Neutrophil (primary cell): ENCODE measurements at regions not wholly inside any gene's neighbourhood (a gene's known extent, or its start where the extent isn't known, plus 50 kb on each side); places are given as distances from the start of the nearest gene placed in this dataset.

ENCODE experiments used
- H3K27ac ChIP-seq: fragments of 200-600 bp; sonication (generic); 2 replicates; pipeline ENCODE4 v1.5.1; 2016; ENCODE audit warnings: mild to moderate bottlenecking, moderate library complexity
- H3K27me3 ChIP-seq: fragments of 200-600 bp; sonication (generic); 2 replicates; pipeline ENCODE4 v1.6.0; 2016; ENCODE audit warnings: mild to moderate bottlenecking
- H3K36me3 ChIP-seq: fragments of 200-600 bp; sonication (generic); 2 replicates; pipeline ENCODE4 v1.5.1; 2017
- H3K4me1 ChIP-seq, 2 experiments: fragments of 200-600 bp in 1 of 2; sonication (generic) in 1 of 2; 1 replicate in 1 of 2; 2 replicates in 1 of 2; pipeline versions ENCODE4 v1.5.1 to v1.6.1; 2013 to 2016; ENCODE audit warnings: low read depth in 1 of 2, low read length in 1 of 2, mild to moderate bottlenecking in 1 of 2, moderate library complexity in 1 of 2; ENCODE audit not compliant: control insufficient read depth in 1 of 2, insufficient read depth in 1 of 2
- H3K4me3 ChIP-seq, 2 experiments: fragments of 200-600 bp in 1 of 2; sonication (generic) in 1 of 2; 1 replicate in 1 of 2; 2 replicates in 1 of 2; pipeline ENCODE4 v1.5.1; 2013 to 2016; ENCODE audit warnings: low read depth in 1 of 2, low read length in 1 of 2, mild to moderate bottlenecking in 1 of 2, moderate library complexity in 1 of 2
- H3K9me3 ChIP-seq: fragments of 200-600 bp; sonication (generic); 2 replicates; pipeline ENCODE4 v1.5.1; 2016
- TF ChIP-seq, protein P1 (sequence below): fragments of 200-600 bp; sonication (generic); IDR thresholded peaks from 2 replicates; pipeline ENCODE4 v1.5.1; 2016; ENCODE audit warnings: antibody characterized with exemption

DNA sequence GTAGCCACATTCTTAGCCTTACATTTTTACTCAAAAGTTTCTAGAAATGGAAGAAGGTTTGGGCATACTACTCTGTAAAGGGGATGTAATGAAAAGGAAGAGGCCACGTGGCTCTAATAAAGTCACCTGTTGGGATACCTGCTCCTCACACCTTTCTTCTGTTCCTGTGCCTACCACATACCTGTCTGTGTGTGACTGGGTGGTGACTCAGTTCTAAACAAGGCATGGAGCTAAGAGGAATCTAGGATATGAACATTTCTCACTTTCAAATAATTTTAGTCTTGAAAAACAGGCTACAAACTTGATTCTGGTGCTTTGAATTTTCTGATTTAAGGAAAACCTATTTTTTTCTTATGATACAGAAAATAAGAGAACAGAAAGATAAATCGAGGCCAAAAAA is 363.6 kb downstream of the RFPL4B start:
- H3K9me3 ChIP-seq = no peaks in the 10 kb centered on the region
- no peak overlapping the region for H3K27ac ChIP-seq
- TF ChIP-seq, protein P1, sequence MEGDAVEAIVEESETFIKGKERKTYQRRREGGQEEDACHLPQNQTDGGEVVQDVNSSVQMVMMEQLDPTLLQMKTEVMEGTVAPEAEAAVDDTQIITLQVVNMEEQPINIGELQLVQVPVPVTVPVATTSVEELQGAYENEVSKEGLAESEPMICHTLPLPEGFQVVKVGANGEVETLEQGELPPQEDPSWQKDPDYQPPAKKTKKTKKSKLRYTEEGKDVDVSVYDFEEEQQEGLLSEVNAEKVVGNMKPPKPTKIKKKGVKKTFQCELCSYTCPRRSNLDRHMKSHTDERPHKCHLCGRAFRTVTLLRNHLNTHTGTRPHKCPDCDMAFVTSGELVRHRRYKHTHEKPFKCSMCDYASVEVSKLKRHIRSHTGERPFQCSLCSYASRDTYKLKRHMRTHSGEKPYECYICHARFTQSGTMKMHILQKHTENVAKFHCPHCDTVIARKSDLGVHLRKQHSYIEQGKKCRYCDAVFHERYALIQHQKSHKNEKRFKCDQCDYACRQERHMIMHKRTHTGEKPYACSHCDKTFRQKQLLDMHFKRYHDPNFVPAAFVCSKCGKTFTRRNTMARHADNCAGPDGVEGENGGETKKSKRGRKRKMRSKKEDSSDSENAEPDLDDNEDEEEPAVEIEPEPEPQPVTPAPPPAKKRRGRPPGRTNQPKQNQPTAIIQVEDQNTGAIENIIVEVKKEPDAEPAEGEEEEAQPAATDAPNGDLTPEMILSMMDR = no peak
- H3K27me3 ChIP-seq = no peaks in the 10 kb centered on the region
- H3K4me3 ChIP-seq = no peak overlapping the region
- no peaks in the 10 kb centered on the region for H3K4me1 ChIP-seq
- H3K36me3 ChIP-seq = no peaks in the 10 kb centered on the region

DNA sequence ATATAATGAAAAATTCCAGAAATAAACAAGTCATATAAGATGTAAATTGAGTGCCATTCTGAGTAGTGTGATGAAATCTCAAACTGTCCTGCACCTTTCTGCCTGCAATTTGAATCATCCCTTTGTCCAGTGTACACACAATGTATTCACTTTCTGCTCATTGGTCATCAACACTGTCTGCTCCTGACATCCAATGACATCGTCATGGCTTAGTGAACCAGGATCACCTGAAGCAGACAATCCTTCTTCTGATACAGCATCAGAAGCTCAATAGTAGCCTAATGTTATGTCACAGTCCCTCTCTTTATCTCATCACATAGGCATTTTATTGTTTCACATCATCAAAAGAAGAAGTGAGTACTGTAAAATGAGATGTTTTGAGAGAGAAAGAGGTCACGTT is 366.3 kb downstream of the RFPL4B start:
- Histone ChIP-seq H3K27me3 (no peaks in the 10 kb centered on the region), H3K9me3 (no peaks in the 10 kb centered on the region), H3K36me3 (no peaks in the 10 kb centered on the region), H3K4me1 (no peaks in the 10 kb centered on the region), H3K4me3 (no peak overlapping the region), H3K27ac (no peak overlapping the region)
- TF ChIP-seq, protein P1 = no peak

DNA sequence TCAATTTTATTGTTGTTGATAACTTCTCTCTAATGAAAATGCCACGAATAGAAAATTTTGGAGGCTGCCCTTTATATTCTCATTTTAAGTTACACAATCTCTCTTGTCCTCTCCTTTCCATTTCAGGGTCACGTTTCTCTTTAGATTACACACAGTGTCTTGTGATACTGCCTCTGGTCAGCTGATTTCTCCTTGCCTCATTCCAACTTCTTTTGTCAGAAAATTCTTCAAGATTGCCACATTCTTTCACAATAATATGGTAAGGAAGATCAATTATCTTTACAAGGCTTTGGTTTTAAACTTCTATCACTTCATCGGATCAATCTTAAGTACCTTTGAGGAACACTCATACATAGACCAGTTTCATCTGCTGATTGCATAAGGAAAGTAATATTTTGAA is 370.3 kb downstream of the RFPL4B start:
- no peak overlapping the region for H3K27ac ChIP-seq
- TF ChIP-seq, protein P1 = no peak
- no peaks in the 10 kb centered on the region for H3K27me3 ChIP-seq
- peaks cover 0 to 1% of the 10 kb centered on the region in 2 experiments for H3K4me1 ChIP-seq
- no peaks in the 10 kb centered on the region for H3K36me3 ChIP-seq
- H3K4me3 ChIP-seq = no peak overlapping the region
- no peaks in the 10 kb centered on the region for H3K9me3 ChIP-seq

DNA sequence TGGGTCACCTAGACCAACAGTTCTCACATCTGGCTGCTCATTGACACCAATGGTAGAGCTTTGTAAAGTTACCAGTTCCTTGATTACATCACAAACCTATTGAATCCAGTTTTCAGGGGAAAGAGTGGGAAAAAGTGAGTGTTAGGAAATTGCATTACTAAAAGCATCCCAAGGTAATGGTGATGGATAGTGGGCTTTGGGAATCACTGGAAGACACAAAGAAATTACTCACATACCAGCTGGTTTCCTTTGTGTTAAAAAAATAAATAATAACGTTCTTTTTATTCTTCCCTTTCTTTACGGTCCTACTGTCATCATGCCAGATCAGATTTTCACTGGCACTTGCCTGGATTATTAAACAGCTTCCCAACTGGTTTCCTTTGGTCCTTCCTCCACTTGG is 370.7 kb downstream of the RFPL4B start:
- Histone ChIP-seq H3K36me3 (no peaks in the 10 kb centered on the region), H3K27ac (no peak overlapping the region), H3K27me3 (no peaks in the 10 kb centered on the region), H3K4me1 (peaks cover 0 to 6% of the 10 kb centered on the region in 2 experiments), H3K4me3 (no peak overlapping the region), H3K9me3 (no peaks in the 10 kb centered on the region)
- TF ChIP-seq, protein P1 = no peak

DNA sequence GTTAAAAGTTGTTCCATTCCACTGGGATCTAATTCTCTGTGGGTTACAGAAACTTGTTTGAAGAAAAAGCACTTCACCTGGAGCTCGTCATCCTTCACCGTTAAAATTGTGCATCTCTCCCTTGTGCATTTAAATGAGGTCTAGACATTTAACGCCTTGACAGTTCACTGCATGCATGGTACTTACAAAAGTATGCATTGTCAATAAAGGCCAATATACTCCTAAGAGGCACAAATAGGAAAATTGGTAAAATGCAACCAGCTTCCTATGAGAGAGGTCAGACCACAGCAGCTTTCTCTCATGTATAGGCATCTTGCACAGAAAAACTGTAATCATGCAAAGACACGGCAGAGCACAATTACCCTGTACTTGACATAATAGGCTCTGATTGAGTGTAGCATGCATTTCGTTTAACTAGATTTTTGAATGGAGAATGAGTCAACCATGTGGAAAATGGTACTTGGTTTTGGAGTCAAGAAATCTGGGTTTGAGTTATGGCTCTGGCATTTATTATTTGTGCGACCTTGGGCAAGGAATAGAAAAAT is 378.5 kb downstream of the RFPL4B start:
- H3K4me1 ChIP-seq = peaks cover 0 to 9% of the 10 kb centered on the region in 2 experiments
- TF ChIP-seq, protein P1 = no peak
- H3K27me3 ChIP-seq = no peaks in the 10 kb centered on the region
- H3K4me3 ChIP-seq = no peak overlapping the region
- no peak overlapping the region for H3K27ac ChIP-seq
- H3K36me3 ChIP-seq = no peaks in the 10 kb centered on the region
- no peaks in the 10 kb centered on the region for H3K9me3 ChIP-seq

DNA sequence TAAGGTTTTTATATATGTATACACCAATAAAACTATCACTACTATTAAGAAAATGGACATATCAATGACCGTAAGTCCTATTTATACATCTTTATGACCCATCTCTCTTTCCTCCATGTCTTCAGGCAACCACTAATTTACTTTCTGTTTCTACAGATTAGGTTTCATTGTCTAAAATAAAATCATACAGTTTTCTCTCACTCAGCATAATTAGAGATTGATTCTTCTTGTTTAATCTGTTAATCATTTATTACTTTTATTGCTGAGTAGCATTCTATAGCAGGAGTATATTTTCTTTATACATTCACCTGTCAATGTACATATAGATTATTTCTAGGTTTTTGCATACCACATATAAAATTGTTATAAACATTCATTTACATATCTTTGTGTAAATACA is 388.0 kb downstream of the RFPL4B start:
- Histone ChIP-seq H3K9me3 (no peaks in the 10 kb centered on the region), H3K27me3 (no peaks in the 10 kb centered on the region), H3K4me3 (no peak overlapping the region), H3K27ac (no peak overlapping the region), H3K36me3 (no peaks in the 10 kb centered on the region), H3K4me1 (no peaks in the 10 kb centered on the region)
- TF ChIP-seq, protein P1 = no peak
